H1 (cell line): ENCODE measurements at regions not wholly inside any gene's neighbourhood (a gene's known extent, or its start where the extent isn't known, plus 50 kb on each side); places are given as distances from the start of the nearest gene placed in this dataset.

Source experiments
- CTCF ChIA-PET: fragments of 300-600 bp; sonication (Branson Sonifier 250); formaldehyde crosslinking; loops from one replicate; lab custom pipeline; 2021; ENCODE audit not compliant: partially characterized antibody; lab: Charles Lee
- POLR2A ChIA-PET: fragments of 300-600 bp; sonication (Branson Sonifier 250); formaldehyde crosslinking; loops from one replicate; lab custom pipeline; 2021; ENCODE audit warnings: inconsistent platforms; ENCODE audit not compliant: partially characterized antibody; lab: Charles Lee
- DNase-seq, 2 experiments: peaks; one replicate each; pipeline versions ENCODE4 v3.0.0 to v3.0.0-alpha.2; 2010 to 2022; ENCODE audit warnings: low spot score in 2 of 2, low read depth in 1 of 2, mixed read lengths in 1 of 2
- FAIRE-seq: peaks from 2 replicates; lab custom pipeline; 2011; peaks lifted over from hg19 to GRCh38; lab: Jason Lieb, UNC
- H2AFZ ChIP-seq: 2 replicates; pipeline ENCODE4 v1.8.1; 2012; ENCODE audit warnings: low read length, inconsistent platforms
- H2AK5ac ChIP-seq: 2 replicates; pipeline ENCODE4 v1.6.1; 2013; ENCODE audit warnings: low read depth, low read length
- H2BK120ac ChIP-seq: replicated peaks from 2 replicates; pipeline ENCODE3; 2013; ENCODE audit warnings: low read depth, low read length, inconsistent platforms
- H2BK12ac ChIP-seq: 2 replicates; pipeline ENCODE4 v1.6.1; 2013; ENCODE audit warnings: low read depth, low read length
- H2BK15ac ChIP-seq: 2 replicates; pipeline ENCODE4 v1.6.1; 2013; ENCODE audit warnings: low read length
- H2BK20ac ChIP-seq: 2 replicates; pipeline ENCODE4 v1.6.1; 2013; ENCODE audit warnings: low read length
- H2BK5ac ChIP-seq: 2 replicates; pipeline ENCODE4 v1.6.1; 2013; ENCODE audit warnings: low read depth, low read length
- H3K14ac ChIP-seq: 2 replicates; pipeline ENCODE4 v1.6.1; 2013; ENCODE audit warnings: inconsistent platforms; ENCODE audit not compliant: insufficient read length
- H3K18ac ChIP-seq: 2 replicates; pipeline ENCODE4 v1.6.1; 2013; ENCODE audit warnings: low read length; ENCODE audit errors: extremely low read depth
- H3K23ac ChIP-seq: 2 replicates; pipeline ENCODE4 v1.6.1; 2013; ENCODE audit warnings: inconsistent platforms; ENCODE audit not compliant: insufficient read length
- H3K23me2 ChIP-seq: 2 replicates; pipeline ENCODE4 v1.6.1; 2013; ENCODE audit warnings: low read depth, low read length
- H3K27ac ChIP-seq: 2 replicates; pipeline ENCODE4 v1.6.1; 2011; ENCODE audit warnings: low read depth, low read length, inconsistent platforms
- H3K27me3 ChIP-seq, 4 experiments: replicated peaks in 1 of 4; 1 replicate in 1 of 4; 2 replicates in 3 of 4; pipeline versions ENCODE4 v1.6.1 to v1.8.1; 2011 to 2013; ENCODE audit warnings: low read length in 3 of 4, mild to moderate bottlenecking in 3 of 4, inconsistent platforms in 2 of 4, mixed read lengths in 2 of 4, moderate library complexity in 1 of 4; ENCODE audit not compliant: control insufficient read depth in 3 of 4, insufficient read depth in 3 of 4; ENCODE audit errors: extremely low read depth in 1 of 4
- H3K36me3 ChIP-seq, 4 experiments: 2 replicates each; pipeline versions ENCODE4 v1.6.1 to v1.8.1; 2011 to 2013; ENCODE audit warnings: mild to moderate bottlenecking in 4 of 4, low read length in 3 of 4, moderate library complexity in 2 of 4, control low read depth in 1 of 4, inconsistent platforms in 1 of 4; ENCODE audit not compliant: insufficient read depth in 4 of 4, control insufficient read depth in 2 of 4
- H3K4ac ChIP-seq: replicated peaks from 2 replicates; pipeline ENCODE3; 2013; ENCODE audit warnings: low read length, low read depth, mixed read lengths, inconsistent platforms; ENCODE audit not compliant: insufficient read length
- H3K4me1 ChIP-seq, 4 experiments: replicated peaks in 1 of 4; 1 replicate in 1 of 4; 2 replicates in 3 of 4; pipeline versions ENCODE4 v1.6.1 to v1.8.1; 2011 to 2013; ENCODE audit warnings: low read length in 3 of 4, inconsistent platforms in 2 of 4, mixed read lengths in 1 of 4; ENCODE audit not compliant: insufficient read depth in 4 of 4, control insufficient read depth in 3 of 4
- H3K4me2 ChIP-seq, 2 experiments: 2 replicates each; pipeline versions ENCODE4 v1.6.1 to v1.8.1; 2011 to 2013; ENCODE audit warnings: low read depth in 2 of 2, low read length in 2 of 2, control low read depth in 1 of 2, inconsistent platforms in 1 of 2, mild to moderate bottlenecking in 1 of 2; ENCODE audit not compliant: insufficient read depth in 1 of 2
- H3K4me3 ChIP-seq, 4 experiments: fragments of 200-600, 300-600 bp in 1 of 4; sonication (generic), shearing (Covaris generic), sonication (Bioruptor Twin) in 1 of 4; 2 replicates each; pipeline versions ENCODE4 v1.5.1 to v1.8.1; 2011 to 2016; ENCODE audit warnings: low read length in 4 of 4, low read depth in 3 of 4, control low read depth in 2 of 4, inconsistent platforms in 2 of 4, mild to moderate bottlenecking in 2 of 4, mixed read lengths in 1 of 4, moderate library complexity in 1 of 4; ENCODE audit not compliant: insufficient read depth in 2 of 4; ENCODE audit errors: extremely low read depth in 1 of 4
- H3K56ac ChIP-seq: replicated peaks from 2 replicates; pipeline ENCODE3; 2013; ENCODE audit warnings: low read depth, mild to moderate bottlenecking, mixed read lengths, low read length, inconsistent platforms; ENCODE audit not compliant: insufficient read length
- H3K79me1 ChIP-seq: 2 replicates; pipeline ENCODE4 v1.6.1; 2013; ENCODE audit warnings: low read depth, low read length, control low read depth
- H3K79me2 ChIP-seq, 2 experiments: 2 replicates each; pipeline versions ENCODE4 v1.6.1 to v1.8.1; 2012 to 2013; ENCODE audit warnings: low read length in 2 of 2, mild to moderate bottlenecking in 2 of 2, inconsistent platforms in 1 of 2; ENCODE audit not compliant: insufficient read depth in 2 of 2, control insufficient read depth in 1 of 2
- H3K9ac ChIP-seq, 4 experiments: replicated peaks in 1 of 4; 1 replicate in 1 of 4; 2 replicates in 3 of 4; pipeline versions ENCODE4 v1.6.1 to v1.8.1; 2011 to 2013; ENCODE audit warnings: low read depth in 3 of 4, low read length in 3 of 4, control low read depth in 2 of 4, mild to moderate bottlenecking in 2 of 4, moderate library complexity in 2 of 4, inconsistent platforms in 1 of 4; ENCODE audit errors: extremely low read depth in 1 of 4
- H3K9me3 ChIP-seq, 2 experiments: 2 replicates each; pipeline versions ENCODE4 v1.6.1 to v1.8.1; 2012 to 2013; ENCODE audit warnings: mild to moderate bottlenecking in 2 of 2, moderate library complexity in 2 of 2, control low read depth in 1 of 2, inconsistent platforms in 1 of 2, low read depth in 1 of 2, low read length in 1 of 2, mixed read lengths in 1 of 2; ENCODE audit not compliant: insufficient read depth in 2 of 2
- H4K20me1 ChIP-seq, 2 experiments: replicated peaks in 1 of 2; 2 replicates each; pipeline versions ENCODE3 to v1.8.1; 2011 to 2013; ENCODE audit warnings: inconsistent platforms in 2 of 2, low read length in 2 of 2, mild to moderate bottlenecking in 1 of 2; ENCODE audit not compliant: insufficient read depth in 2 of 2, control insufficient read depth in 1 of 2
- H4K5ac ChIP-seq: 2 replicates; pipeline ENCODE4 v1.6.1; 2013; ENCODE audit warnings: low read length, low read depth, mixed read lengths, inconsistent platforms; ENCODE audit not compliant: insufficient read length
- H4K8ac ChIP-seq: 2 replicates; pipeline ENCODE4 v1.8.0; 2013; ENCODE audit warnings: mild to moderate bottlenecking, moderate library complexity, low read length, inconsistent platforms; ENCODE audit not compliant: insufficient read depth; ENCODE audit errors: extremely low read depth
- H4K91ac ChIP-seq: replicated peaks from 2 replicates; pipeline ENCODE3; 2013; ENCODE audit warnings: low read length, mixed read lengths, inconsistent platforms; ENCODE audit not compliant: insufficient read length
- ASH2L ChIP-seq: fragments of 200-600, 300-600 bp; sonication (generic); IDR thresholded peaks from one replicate; pipeline ENCODE4 v1.7.1; 2017; ENCODE audit warnings: low read length
- ATF3 ChIP-seq: IDR thresholded peaks from 2 replicates; pipeline ENCODE4 v1.6.1; 2011; ENCODE audit warnings: low read depth, mild to moderate bottlenecking, low read length; ENCODE audit not compliant: insufficient read depth
- BRCA1 ChIP-seq: IDR thresholded peaks from 2 replicates; pipeline ENCODE4 v1.6.1; 2012; ENCODE audit warnings: low read depth, low read length, improper control_type of control experiment
- CTBP2 ChIP-seq: IDR thresholded peaks from 2 replicates; pipeline ENCODE4 v1.7.0; 2011; ENCODE audit warnings: borderline replicate concordance, mild to moderate bottlenecking, moderate library complexity, mixed read lengths, low read length; ENCODE audit not compliant: insufficient read depth, insufficient read length
- CTCF ChIP-seq, 3 experiments: IDR thresholded peaks; 1 replicate in 2 of 3; 2 replicates in 1 of 3; pipeline versions ENCODE4 v1.5.1 to v1.6.1; 2011; ENCODE audit warnings: low read length in 3 of 3, mild to moderate bottlenecking in 3 of 3, inconsistent platforms in 2 of 3, low read depth in 1 of 3, moderate library complexity in 1 of 3; ENCODE audit not compliant: insufficient read depth in 1 of 3; ENCODE audit errors: control extremely low read depth in 1 of 3
- GABPA ChIP-seq: IDR thresholded peaks from 2 replicates; pipeline ENCODE4 v1.6.1; 2011; ENCODE audit warnings: mild to moderate bottlenecking, low read length, moderate library complexity, borderline replicate concordance; ENCODE audit not compliant: insufficient read depth
- HDAC6 ChIP-seq: IDR thresholded peaks from one replicate; pipeline ENCODE4 v1.7.1; 2012; ENCODE audit warnings: low read depth, mild to moderate bottlenecking, inconsistent platforms, low read length, moderate library complexity
- JUND ChIP-seq: IDR thresholded peaks from 2 replicates; pipeline ENCODE4 v1.6.1; 2011; ENCODE audit warnings: mild to moderate bottlenecking, improper control_type of control experiment, low read length
- NRF1 ChIP-seq: IDR thresholded peaks from 2 replicates; pipeline ENCODE4 v1.6.1; 2011; ENCODE audit warnings: mild to moderate bottlenecking, low read depth, low read length, improper control_type of control experiment
- SP2 ChIP-seq: IDR thresholded peaks from 2 replicates; pipeline ENCODE4 v1.6.1; 2012; ENCODE audit warnings: mild to moderate bottlenecking, low read length, inconsistent platforms
- WGBS, 2 experiments: shearing (Covaris generic) in 1 of 2; methylation state at CpG; one replicate each; pipeline versions ENCODE4 v1.1.6 to v1.1.7; 2013 to 2015; ENCODE audit warnings: low lambda C conversion rate in 2 of 2, mixed read lengths in 2 of 2, inconsistent platforms in 1 of 2, low coverage in 1 of 2, missing lambda C conversion rate in 1 of 2; ENCODE audit not compliant: insufficient replicate concordance in 2 of 2, insufficient coverage in 1 of 2, insufficient read length in 1 of 2; ENCODE audit errors: extremely low coverage in 1 of 2, missing lambda C conversion rate in 1 of 2; 5-methylcytosine and 5-hydroxymethylcytosine counted together

- no peak overlapping the region for H3K9ac ChIP-seq
- FAIRE-seq = no peak
- no peak overlapping the region for H3K56ac ChIP-seq
- H2BK20ac ChIP-seq = no peak overlapping the region
- no peaks in the 10 kb centered on the region for H3K27me3 ChIP-seq
- no peak for TF ChIP-seq JUND
- TF ChIP-seq CTCF (IDR thresholded peaks at IDR 0.05; ENCODE audit: control extremely low read depth in 1 of 3, insufficient read depth in 1 of 3, low read depth in 1 of 3, low read length in 3 of 3) = no peak
- no peak for TF ChIP-seq GABPA
- no peak for TF ChIP-seq ATF3
- no peak for TF ChIP-seq SP2
- TF ChIP-seq HDAC6 = no peak
- no peak for TF ChIP-seq BRCA1
- TF ChIP-seq ASH2L = no peak
- TF ChIP-seq NRF1 = no peak
- TF ChIP-seq CTBP2 = no peak
- TF ChIP-seq, all 59 proteins: peak for 0
- no peaks in the 10 kb centered on the region for H3K79me2 ChIP-seq
- no peaks in the 10 kb centered on the region for H3K23me2 ChIP-seq
- H4K5ac ChIP-seq = no peak overlapping the region
- no peak overlapping the region for H3K4ac ChIP-seq
- no peak overlapping the region for H2AK5ac ChIP-seq
- H3K14ac ChIP-seq = no peak overlapping the region
- H3K4me1 ChIP-seq = no peaks in the 10 kb centered on the region
- H3K79me1 ChIP-seq = no peaks in the 10 kb centered on the region
- 0 out of 4 replicates have a peak, but pooled peaks cover 0 to 3% of the 10 kb centered on the region in 2 experiments for H3K9me3 ChIP-seq
- H3K18ac ChIP-seq = no peak overlapping the region
- H2AFZ ChIP-seq = no peak overlapping the region
- ChIA-PET CTCF (no interaction called here), POLR2A (no interaction called here)
- H2BK5ac ChIP-seq = no peak overlapping the region
- H3K36me3 ChIP-seq = no peaks in the 10 kb centered on the region
- no peak overlapping the region for H3K27ac ChIP-seq
- H3K23ac ChIP-seq = no peak overlapping the region
- DNase-seq = no peak
- 87% methylated on average over 6 of the region's 6 CpGs; no CpG with 5 or more reads in 1 of the 2 experiments for WGBS, 2 experiments
- no peaks in the 10 kb centered on the region for H4K20me1 ChIP-seq
- no peak overlapping the region for H2BK120ac ChIP-seq
- H4K8ac ChIP-seq = no peak overlapping the region
- no peak overlapping the region for H4K91ac ChIP-seq
- no peak overlapping the region for H2BK12ac ChIP-seq
- no peak overlapping the region for H2BK15ac ChIP-seq
- H3K4me2 ChIP-seq = no peak overlapping the region
- no peak overlapping the region for H3K4me3 ChIP-seq
Measured at GRCh38 chr12:87820524-87821202, 208.5 kb downstream of the C12orf50 start.
